Thyroid gland (tissue), 4 donors: ENCODE measurements at regions not wholly inside any gene's neighbourhood (a gene's known extent, or its start where the extent isn't known, plus 50 kb on each side); places are given as distances from the start of the nearest gene placed in this dataset.

Experiments
- POLR2A ChIP-seq, 2 donors: fragments of 450-650 bp; IDR thresholded peaks; one replicate each; pipeline ENCODE4 v1.6.1; 2017; ENCODE audit warnings: antibody characterized with exemption in 2 of 2, mild to moderate bottlenecking in 2 of 2, moderate library complexity in 1 of 2
- TF ChIP-seq, protein P1 (sequence below), 6 experiments: fragments of 200-600 bp in 3 of 6; fragments of 450-650 bp in 3 of 6; sonication (generic) in 3 of 6; IDR thresholded peaks; one replicate each; pipeline ENCODE4 v1.5.1; 2016 to 2019; ENCODE audit warnings: antibody characterized with exemption in 6 of 6, mild to moderate bottlenecking in 2 of 6, inconsistent platforms in 1 of 6, moderate library complexity in 1 of 6

DNA sequence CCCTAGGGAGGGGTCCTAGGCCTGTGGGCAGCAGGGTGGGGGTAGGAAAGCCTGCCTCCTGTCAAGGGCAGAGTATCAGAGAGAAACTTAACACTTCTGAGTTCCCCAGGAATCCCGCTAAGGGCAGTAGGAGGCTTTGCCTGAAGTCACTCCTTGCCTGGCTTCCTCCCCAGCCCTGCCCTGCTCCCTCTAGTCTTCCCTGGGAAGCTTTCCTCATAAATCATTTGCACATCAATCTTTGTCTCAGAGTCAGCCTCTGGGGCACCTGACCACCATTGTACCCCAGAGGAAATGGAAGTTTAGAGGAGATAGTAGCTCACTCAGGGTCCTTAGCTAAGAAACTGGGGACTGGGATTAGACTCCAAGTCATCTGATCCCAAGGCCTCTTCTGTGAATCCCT, 129.4 kb upstream of the TLE3 start:
- TF ChIP-seq POLR2A (IDR thresholded peaks at IDR 0.05) = no peak
- TF ChIP-seq, protein P1, sequence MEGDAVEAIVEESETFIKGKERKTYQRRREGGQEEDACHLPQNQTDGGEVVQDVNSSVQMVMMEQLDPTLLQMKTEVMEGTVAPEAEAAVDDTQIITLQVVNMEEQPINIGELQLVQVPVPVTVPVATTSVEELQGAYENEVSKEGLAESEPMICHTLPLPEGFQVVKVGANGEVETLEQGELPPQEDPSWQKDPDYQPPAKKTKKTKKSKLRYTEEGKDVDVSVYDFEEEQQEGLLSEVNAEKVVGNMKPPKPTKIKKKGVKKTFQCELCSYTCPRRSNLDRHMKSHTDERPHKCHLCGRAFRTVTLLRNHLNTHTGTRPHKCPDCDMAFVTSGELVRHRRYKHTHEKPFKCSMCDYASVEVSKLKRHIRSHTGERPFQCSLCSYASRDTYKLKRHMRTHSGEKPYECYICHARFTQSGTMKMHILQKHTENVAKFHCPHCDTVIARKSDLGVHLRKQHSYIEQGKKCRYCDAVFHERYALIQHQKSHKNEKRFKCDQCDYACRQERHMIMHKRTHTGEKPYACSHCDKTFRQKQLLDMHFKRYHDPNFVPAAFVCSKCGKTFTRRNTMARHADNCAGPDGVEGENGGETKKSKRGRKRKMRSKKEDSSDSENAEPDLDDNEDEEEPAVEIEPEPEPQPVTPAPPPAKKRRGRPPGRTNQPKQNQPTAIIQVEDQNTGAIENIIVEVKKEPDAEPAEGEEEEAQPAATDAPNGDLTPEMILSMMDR (IDR thresholded peaks at IDR 0.05) = no peak
